DMS79 treated with DMSO at 0.1 percent for 48 hours (cell line): ENCODE measurements at regions not wholly inside any gene's neighbourhood (a gene's known extent, or its start where the extent isn't known, plus 50 kb on each side); places are given as distances from the start of the nearest gene placed in this dataset.
"Not testable (repeated sequence)": the region's sequence is repeated elsewhere in the genome, so short reads cannot be mapped to it uniquely, and the experiment has no call there.

Experiments used
- DNase-seq: peaks from one replicate; lab custom pipeline; 2025; lab: John Stamatoyannopoulos, UW

DNA sequence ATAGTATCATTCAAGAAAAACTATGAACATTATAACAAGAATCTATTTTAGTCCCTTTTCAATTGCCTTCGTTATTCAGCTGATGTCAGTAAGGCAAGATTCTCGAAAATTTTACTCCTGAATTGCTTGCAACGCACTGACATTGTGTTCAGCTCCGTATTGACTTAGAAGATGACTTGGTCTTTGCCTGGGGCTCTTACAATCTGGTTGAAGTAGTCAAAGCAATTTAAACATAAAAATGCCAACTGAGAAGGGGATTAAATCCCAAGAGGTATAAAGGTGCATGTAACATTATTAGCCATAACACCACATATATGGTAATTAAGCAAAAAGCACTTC lies 507.1 kb downstream of the CENPC start:
- no peak for DNase-seq

DNA sequence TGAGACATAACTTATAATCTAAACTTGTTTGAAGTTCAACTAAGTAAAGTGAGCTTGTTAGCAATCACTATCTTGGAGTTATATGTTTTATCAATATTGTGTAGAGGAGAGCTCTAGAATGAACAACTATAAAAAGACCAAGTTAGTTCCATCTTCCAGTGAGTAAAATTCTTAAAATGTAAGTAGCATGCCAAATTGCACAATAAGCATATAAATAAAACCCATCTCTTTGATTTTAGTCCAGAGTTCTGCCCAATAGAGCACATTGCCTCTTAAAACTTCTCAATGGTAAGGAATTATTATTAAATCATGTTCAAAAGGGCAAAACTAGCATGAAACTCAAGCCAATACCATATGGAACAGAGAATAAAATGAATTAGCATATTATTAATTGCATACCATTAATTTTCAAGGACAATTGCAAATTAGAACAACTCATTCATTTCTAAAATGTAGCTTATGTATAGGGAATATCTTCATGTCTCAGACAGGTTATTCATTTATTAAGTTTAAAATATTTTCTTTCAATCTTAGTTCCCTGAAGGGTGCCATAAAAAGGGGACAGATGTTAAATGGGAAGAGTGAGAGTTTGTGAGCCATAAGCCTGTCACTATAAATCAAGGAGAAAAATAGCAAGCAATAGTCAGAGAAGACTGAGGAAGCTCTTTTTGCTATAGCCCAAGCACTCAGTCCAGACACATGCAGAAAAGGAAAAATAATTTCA lies 507.6 kb downstream of the CENPC start:
- DNase-seq: no peak

DNA sequence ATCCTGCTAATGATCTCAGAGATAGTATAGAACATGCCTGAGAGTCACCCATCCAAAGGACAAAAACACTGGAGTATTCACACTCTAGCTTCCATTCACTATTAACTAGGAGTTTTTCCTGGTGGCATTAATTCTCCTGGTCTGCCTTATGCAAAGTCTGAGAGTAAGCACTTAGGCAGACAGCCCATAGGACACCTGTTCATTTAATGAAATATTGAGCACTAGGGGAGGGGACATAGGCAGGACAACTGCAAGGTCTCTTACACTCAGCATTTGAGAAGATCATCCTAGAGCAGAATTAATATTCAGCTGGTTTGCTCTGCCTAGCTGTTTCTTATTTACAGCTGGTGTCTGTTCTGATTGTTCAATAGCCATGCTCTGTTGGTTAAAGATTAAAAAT lies 508.5 kb downstream of the CENPC start:
- no peak for DNase-seq

DNA sequence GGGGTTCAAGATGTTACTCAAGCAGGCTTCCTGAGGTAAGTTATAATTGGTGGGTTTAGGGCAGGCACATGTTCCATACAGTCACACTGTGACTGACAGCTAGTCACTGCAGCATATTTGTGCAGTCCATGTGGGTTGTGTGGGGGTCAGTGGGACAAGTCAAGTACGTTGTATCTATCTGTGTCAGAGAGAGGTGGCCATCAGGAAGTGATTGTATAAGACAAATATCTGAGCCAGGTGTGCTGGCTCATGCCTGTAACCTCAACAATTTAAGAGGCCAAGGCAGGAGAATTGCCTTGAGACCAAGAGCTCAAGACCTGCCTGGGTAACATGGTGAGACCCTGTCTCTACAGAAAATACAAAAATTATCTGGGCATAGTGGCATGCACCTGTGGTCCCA lies 509.3 kb downstream of the CENPC start:
- no peak for DNase-seq

DNA sequence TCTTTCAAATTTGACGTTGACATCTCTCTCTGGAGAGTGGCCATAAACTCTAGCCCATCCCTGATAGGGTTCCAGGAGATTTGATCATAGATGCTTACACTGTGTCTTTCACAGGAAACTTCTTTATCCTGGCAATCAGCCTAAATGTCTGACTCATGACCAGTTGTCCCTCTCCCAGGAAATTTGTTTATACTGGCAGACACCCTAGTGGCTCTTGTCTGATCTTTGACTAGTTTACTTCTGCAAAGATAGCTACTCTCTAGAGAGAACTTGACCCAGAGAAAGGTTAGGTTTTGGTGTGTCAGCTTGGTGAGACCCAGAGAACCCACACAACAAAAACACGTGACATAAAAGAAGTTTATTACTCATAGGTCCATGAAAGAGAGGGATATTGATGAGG lies 509.8 kb downstream of the CENPC start:
- no peak for DNase-seq

DNA sequence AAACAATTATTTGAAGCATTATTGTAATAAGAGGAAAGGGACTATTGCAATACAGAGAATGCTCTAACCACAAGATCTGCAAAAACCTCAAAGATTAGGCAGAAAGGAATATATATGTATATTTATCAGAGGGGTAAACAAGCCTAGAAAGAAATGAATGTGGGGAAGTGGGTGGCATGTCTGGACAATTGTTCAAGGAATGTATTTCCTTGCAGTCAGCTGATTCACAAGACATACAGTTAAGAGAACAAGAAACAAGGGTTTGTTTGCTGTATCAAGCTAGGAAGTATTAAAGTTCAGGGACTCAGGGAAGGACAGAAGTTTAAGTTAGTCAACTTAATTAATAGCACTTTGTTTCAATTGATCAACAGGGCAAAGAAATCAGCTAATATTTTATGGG lies 514.7 kb downstream of the CENPC start:
- no peak for DNase-seq

DNA sequence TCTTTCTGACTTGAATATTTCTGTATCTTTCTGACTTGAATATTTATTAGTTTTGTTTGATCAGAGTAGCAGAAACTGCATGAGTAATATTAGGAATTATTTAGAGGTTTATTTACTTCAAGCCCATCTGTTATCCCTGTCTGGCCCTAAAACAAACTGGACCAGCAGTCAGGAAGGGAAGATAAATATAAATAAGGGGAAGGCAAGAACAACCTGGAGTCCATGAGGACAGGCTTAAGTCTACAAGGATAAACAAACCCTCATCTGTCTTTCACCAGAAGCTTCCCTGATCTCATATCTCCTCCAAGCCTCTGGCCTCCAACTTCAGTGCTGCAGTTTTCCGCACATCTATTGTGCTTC lies 524.9 kb downstream of the CENPC start:
- no peak for DNase-seq

DNA sequence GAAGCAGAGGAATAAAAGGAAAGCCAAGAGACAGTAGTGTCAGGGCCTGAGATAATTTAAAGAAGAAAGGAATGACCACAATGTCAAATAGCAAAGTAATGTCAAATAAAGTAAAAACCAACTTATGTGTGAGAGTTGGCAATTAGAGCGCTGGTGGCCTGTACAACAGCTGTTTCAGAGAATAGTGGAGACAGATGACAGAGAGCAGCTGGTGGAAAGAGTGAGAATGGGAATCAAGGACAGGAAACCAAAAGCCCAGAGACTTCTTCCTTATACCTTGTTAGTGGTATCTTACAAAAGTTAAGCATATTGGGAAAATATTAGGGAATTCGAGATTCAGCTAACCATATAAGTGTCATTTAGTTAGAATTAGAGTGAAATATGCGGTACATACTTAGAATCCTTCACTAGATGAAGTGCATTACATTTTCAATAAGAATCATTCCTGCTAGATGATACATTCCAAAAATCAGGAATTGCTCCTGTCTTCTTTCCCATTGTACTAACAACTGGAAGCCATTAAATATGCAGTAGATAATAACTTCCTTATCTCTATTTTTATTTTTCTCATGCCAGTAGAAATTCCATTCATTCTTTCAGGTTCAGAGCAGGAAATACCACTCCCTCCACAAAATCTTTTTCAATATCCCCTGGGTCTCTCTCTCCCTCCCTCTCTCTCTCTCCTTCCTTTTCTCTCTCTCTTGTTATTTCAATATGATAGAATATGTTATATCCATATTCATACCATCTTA lies 525.4 kb downstream of the CENPC start:
- DNase-seq: no peak

DNA sequence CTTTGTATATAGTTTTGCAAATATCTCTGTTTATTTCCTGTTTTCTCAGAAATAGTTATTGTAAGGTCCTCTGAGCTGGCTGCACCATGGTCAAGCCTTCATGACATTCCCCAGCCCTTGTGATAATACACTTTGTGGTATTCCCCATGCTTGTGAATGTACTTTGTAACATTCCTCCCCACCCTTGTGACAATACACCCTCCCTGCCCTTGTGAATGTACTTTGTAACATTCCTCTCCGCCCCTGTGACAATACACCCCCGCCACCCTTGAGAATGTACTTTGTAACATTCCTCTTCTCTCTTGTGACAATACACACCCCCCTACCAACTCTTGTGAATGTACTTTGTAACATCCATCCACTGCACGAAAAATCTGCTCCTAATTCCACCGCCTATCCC lies 530.7 kb downstream of the CENPC start:
- no peak for DNase-seq

DNA sequence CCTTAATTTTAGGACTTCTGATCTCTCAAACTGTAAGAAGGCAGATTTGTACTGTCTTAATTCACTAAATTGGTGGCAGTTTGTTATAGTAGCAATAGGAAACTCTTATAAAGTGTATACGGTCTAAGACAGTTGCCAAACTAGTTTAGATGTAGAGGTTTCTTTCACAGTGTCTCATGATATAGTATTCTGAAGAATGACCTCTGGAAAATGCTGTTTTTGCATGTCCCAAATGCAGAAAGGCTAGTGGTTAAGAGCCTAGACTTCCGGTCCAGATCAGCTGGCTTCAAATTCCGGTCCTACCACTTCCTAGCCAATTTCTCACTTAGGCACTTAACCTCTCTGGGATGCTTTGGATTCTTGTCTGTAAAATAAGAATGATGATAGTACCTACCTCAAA lies 538.5 kb downstream of the CENPC start:
- no peak for DNase-seq

DNA sequence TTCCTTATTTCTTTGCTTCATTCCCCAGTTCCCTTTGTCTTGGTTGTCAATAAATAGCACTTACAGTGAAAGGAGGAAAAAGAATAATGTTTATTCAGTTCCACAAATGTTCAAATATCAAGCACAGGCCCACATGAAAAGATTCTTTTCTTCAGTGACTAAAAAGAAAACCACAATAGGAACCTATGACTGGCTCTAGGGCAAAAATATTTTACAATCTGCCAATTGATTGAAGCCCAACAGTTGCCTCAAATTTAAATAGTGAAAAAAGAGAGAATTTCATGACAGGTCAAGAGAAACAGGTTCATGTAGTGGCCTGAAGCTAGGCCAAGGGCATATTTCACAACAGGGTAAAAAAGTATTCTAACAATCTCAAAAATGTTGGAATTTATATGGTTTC lies 553.8 kb downstream of the CENPC start:
- no peak for DNase-seq

DNA sequence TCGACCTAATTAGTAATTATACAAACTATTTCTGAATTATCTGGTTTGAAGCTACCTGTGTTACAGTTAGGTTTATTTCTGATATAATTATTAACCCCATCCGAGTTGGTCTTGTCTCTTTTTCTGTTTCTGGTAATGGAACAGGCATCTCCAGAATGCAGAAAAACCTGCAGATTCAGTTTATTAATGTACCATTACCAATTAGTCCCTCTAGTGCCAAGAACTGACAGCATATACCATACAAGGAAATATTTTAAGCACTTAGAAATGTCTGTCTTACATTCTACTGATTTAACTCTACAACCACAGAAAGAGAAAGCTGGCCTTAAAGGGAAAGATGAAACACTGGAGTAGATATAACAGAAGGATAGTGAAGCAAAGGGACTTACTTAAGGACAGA lies 570.6 kb downstream of the CENPC start:
- no peak for DNase-seq

DNA sequence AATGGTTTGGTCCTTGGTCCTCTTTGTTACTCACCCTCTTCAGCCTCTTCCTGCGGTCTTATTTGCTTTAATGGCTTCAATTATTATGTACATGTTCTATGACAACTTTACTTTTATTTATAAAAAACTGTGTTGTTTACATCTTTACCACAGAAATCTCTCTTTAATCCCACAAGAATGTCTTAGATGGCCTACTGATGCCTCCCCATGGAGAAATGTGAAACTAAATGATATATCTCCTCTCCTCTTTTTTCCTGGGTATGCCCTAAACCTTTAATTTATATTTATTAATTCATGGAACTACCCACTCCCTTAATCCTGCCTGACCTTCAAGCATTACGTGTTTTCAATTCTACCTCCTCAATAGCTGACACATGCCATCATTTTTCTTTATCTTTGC lies 573.2 kb downstream of the CENPC start:
- no peak for DNase-seq

DNA sequence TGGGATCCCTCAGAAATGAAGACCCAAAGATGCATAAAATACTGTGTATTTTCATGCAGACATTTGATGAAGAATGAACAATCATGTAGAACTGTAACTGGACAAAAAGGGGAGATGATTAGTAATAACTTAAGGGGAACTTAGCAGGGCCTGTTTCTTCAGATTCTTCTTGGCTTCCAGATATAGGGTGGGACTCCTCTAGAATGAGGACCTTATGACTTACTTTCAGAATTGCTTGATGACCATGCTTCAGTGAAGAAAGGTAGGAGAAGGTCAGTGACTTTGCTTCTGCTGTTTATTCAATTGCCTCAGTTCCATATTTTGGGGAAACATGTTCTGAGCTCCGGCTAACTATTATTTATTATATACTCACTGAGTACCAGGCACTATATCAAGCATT lies 580.8 kb downstream of the CENPC start:
- no peak for DNase-seq

DNA sequence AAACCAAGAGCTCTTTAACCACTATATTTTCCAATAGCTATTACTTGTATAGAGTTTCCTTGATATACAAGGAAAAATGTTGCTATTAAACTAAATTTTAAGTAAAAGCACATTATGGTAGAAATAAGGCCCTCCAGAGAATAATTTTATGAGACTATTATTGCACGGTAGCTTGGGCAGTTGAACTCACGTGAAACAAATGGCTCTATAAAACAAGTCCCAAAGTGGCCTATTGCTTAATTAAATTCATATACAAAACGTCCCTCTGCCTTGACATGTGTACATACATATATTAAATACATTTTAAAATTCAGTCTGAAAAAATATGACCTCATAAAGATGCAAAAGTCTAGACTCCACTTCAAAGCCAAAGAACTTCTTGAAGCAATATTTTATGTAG lies 582.2 kb downstream of the CENPC start:
- no peak for DNase-seq

DNA sequence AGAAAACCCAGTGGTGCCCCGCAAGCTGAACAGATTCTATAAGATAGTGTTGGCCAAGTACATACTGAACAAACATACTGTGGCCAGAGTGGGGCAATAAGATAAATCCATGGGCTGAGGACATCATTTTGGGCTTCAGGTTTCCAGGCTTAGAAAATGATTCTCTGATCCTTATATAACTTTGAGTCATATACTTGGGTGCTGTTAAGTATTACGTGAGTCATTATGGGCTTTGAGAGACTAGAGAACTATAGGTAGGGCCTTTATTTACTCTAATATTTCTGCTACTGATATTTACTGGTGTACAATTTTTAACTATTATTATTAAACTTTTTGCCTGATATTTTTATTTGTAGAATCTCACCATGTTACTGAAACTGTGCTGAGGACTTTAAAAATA lies 586.1 kb downstream of the CENPC start:
- DNase-seq: no peak

DNA sequence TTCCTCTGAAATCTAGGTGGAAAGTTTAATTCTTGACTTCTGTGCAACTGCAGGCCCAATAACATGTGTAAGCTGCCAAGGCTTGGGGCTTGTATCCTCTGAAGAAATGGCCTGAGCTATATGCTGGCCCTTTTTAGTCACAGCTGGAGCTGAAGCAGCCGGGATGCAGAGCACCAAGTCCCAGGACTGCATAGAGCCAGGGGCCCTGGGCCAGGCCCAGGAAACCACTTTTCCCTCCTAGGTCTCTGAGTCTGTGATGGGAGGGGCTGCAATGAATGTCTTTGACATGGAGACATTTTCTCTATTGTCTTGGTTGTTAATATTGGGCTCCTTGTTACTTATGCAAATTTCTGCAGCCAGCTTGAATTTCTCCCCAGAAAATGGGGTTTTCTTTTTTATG lies 588.5 kb downstream of the CENPC start:
- no peak for DNase-seq

DNA sequence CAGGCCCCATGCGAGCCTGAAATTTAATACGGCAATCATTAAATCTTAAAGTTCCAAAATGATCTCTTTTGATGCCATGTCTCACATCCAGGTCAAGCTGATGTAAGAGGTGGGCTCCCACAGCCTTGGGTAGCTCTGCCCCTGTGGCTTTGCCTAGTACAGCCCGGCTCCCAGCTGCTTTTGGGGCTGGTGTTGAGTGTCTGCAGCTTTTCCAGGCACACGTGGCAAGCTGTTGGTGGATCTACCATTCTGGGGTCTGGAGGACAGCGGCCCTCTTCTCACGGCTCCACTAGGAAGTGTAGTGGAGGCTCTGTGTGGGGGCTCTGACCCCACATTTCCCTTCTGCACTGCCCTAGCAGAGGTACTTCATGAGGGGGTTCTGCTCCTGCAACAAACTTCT lies 588.9 kb downstream of the CENPC start:
- DNase-seq: no peak

DNA sequence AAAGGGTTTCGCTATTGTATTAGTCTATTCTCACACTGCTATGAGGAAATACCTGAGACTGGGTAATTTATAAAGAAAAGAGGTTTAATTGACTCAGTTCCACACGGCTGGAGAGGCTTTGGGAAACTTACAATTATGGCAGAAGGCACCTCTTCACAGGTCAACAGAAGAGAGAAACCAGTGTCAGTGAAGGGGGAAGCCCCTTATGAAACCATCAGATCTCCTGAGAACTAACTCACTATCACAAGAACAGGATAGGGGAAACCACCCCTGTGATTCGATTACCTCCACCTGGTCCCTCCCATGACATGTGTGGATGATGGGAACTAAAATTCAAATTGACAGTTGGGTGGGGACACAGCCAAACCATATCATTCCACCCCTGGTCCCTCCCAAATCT lies 589.5 kb downstream of the CENPC start:
- DNase-seq: no peak

DNA sequence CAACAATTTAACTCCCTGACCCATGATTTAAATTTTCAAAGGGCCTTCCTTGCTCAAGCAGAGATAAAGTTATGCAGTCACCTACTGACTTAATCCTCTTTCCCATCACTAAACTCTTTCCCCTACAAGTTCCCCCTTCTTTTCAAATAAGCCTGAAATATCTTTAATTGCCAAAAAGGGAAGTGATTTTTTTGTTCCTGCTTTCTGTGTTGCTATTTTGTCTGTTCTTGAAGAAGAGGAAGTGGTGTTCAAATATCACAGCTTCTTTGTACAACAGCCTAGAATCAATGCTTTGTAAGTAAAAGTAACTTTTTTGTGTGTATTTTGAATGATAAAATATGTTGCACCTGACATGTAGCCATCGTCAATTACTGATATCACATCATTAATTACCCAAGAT lies 595.9 kb downstream of the CENPC start:
- DNase-seq: no peak

DNA sequence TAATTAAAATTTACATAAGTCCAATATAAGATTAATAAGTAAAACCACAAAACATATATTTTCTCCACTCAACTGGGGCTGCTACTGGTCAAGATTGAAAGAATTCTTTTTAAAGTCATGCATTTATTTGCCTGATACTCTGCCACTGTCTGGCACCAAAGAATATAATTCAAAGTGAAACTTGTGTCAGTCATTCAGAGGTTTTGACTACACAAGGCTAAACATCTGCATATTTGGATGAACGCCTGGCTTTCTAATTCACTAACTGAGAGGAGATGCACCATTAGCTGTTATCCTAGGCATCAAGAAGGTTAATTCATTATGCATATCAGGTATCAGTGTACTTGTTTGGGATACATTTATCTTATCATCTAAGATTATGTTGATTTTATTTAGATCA lies 598.5 kb downstream of the CENPC start:
- no peak for DNase-seq

DNA sequence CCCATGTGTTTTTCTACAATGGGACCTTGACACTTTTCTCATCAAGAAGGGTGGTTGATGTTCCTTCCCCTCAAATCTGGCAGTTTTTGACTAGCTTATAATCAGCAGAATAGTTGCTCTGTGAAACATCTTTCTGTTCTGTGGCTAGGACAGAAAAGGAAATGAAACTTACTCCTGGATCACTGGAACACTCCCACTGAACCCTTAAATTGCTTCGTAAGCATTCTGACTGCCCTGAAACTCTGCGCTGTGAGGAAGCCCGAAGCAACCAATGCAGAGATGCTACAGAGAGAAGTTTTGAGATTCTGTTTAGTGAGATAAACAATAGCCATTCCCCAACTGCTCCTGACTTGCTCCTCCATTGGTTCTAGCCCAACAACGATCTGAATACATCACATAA lies 602.2 kb downstream of the CENPC start:
- DNase-seq: no peak

DNA sequence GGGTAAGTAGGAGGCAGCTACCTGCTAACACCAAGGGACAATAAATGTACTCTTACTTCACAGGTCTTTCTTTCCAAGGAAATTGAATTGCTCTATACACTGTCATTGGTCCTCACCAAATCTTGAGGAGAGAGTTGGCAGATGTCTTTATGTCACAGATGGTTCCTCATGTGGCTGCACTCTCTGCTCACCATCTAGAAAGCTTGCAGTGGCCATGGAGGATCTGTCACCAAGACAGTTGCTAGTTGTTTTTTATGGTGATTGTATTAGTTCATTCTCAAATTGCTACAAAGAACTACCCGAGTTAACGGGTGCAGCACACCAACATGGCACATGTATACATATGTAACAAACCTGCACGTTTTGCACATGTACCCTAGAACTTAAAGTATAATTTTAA lies 613.3 kb downstream of the CENPC start:
- DNase-seq: not testable (repeated sequence)

DNA sequence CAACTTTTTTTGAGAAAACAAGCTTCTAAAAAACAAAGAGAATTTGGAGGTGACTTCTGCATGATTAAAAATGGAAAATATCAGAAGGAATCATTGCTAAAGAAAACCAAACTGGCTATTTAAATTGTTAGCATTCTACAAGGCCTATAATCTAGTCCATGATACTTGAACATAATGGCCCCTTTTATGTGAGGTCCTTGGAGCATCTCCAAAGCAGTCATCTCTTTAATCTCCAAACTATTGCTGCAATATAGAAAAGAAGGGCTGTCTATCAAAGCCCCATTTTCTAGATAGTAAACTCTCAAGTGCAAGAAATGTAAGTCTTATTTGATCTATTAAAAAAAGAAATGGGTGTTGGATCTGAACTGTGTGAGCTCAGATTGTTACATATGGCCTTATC lies 615.1 kb downstream of the CENPC start:
- no peak for DNase-seq
